Nephron (organoid): ENCODE measurements at regions not wholly inside any gene's neighbourhood (a gene's known extent, or its start where the extent isn't known, plus 50 kb on each side); places are given as distances from the start of the nearest gene placed in this dataset.

Experiments used
- H3K27ac Mint-ChIP-seq, 3 experiments: 2 replicates each; pipeline ENCODE4 v1.8.0; 2020; ENCODE audit warnings: mixed read lengths in 3 of 3, mild to moderate bottlenecking in 2 of 3, moderate library complexity in 1 of 3
- H3K27me3 Mint-ChIP-seq: 2 replicates; pipeline ENCODE4 v1.8.0; 2021; ENCODE audit warnings: low read depth, mild to moderate bottlenecking, moderate library complexity, mixed read lengths
- H3K36me3 Mint-ChIP-seq: 2 replicates; pipeline ENCODE4 v1.8.0; 2020; ENCODE audit warnings: low read depth, mixed read lengths
- H3K4me1 Mint-ChIP-seq: 2 replicates; pipeline ENCODE4 v1.8.0; 2020; ENCODE audit warnings: mixed read lengths
- H3K4me3 Mint-ChIP-seq, 3 experiments: 2 replicates each; pipeline ENCODE4 v1.8.0; 2020; ENCODE audit warnings: mild to moderate bottlenecking in 3 of 3, mixed read lengths in 3 of 3, moderate library complexity in 2 of 3
- H3K9me3 Mint-ChIP-seq: 2 replicates; pipeline ENCODE4 v1.8.0; 2020; ENCODE audit warnings: mixed read lengths
- TF ChIP-seq, protein P1 (sequence below), 3 experiments: fragments of 200-600 bp; sonication (generic); IDR thresholded peaks; one replicate each; pipeline ENCODE4 v1.5.0; 2021; ENCODE audit warnings: antibody characterized with exemption in 3 of 3; ENCODE audit not compliant: unreplicated experiment in 3 of 3

DNA sequence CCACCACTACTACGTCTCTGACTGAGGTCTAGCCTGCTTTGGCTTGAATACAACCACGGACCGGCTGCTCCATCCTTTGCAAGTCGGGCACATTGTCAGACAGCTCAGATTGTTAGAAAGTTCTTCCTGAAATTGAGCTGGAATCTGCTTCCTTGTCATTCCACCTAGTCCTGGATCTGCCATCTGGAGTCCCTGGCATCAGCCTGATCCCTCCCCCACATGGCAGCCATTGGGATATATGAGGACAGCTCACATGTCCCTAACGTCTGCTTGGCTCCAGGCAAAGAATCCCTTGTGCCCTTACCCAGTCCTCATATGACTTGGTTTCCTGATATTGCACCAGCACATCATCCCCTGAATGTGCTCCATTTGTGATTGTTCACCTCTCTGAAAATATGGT lies 56.3 kb upstream of the SYT6 start:
- Mint-ChIP-seq H3K36me3 (no peaks in the 10 kb centered on the region), H3K9me3 (no peaks in the 10 kb centered on the region), H3K27ac (no peak overlapping the region), H3K4me3 (no peak overlapping the region), H3K27me3 (peaks cover 21% of the 10 kb centered on the region), H3K4me1 (no peaks in the 10 kb centered on the region)
- TF ChIP-seq, protein P1, sequence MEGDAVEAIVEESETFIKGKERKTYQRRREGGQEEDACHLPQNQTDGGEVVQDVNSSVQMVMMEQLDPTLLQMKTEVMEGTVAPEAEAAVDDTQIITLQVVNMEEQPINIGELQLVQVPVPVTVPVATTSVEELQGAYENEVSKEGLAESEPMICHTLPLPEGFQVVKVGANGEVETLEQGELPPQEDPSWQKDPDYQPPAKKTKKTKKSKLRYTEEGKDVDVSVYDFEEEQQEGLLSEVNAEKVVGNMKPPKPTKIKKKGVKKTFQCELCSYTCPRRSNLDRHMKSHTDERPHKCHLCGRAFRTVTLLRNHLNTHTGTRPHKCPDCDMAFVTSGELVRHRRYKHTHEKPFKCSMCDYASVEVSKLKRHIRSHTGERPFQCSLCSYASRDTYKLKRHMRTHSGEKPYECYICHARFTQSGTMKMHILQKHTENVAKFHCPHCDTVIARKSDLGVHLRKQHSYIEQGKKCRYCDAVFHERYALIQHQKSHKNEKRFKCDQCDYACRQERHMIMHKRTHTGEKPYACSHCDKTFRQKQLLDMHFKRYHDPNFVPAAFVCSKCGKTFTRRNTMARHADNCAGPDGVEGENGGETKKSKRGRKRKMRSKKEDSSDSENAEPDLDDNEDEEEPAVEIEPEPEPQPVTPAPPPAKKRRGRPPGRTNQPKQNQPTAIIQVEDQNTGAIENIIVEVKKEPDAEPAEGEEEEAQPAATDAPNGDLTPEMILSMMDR (IDR thresholded peaks at IDR 0.05; ENCODE audit: unreplicated experiment in 3 of 3), result no peak

DNA sequence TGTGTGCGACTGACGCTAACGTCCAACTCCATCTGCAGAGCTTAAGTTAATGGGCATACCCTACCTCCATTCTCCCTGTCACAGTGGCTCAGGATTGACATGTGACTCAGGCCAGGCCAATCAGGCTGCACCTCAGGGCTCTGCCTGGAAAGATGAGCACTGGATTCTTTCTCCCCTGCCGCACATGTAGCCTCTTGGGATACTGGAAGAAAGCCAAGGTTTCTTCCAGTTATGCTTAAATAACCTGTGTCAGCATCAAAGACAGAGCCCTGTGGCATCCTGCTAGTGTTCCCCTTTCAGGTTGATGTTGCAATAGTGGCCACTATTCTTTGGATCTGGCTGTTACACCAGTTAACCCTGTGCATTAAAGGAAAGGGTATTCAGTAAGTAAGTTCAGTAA lies 55.0 kb upstream of the SYT6 start:
- TF ChIP-seq, protein P1 (IDR thresholded peaks at IDR 0.05; ENCODE audit: unreplicated experiment in 3 of 3), result no peak
- no peaks in the 10 kb centered on the region for H3K36me3 Mint-ChIP-seq
- H3K27me3 Mint-ChIP-seq, result peaks cover 21% of the 10 kb centered on the region
- no peak overlapping the region for H3K4me3 Mint-ChIP-seq
- H3K9me3 Mint-ChIP-seq, result no peaks in the 10 kb centered on the region
- H3K4me1 Mint-ChIP-seq, result no peaks in the 10 kb centered on the region
- no peak overlapping the region for H3K27ac Mint-ChIP-seq

DNA sequence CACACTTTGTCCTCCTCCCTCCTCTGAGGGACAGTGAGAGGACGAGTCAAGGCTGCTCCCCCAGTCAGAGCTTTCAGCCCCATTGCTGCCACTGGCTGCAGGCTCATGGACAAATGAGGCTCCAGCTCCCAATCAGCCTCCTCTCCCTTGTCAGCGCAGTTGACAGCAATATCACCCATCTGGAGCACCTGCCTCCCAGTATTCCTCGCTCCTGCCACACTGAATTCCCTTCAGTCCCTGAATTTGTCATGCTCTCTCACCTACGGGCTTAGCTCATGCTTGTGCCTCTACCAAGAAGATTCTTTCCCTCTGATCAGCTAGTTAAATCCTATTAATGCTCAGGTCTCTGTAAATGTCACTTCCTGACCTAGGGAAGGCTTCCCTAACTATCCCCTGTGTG lies 54.4 kb upstream of the SYT6 start:
- H3K9me3 Mint-ChIP-seq, result no peaks in the 10 kb centered on the region
- H3K27me3 Mint-ChIP-seq, result peaks cover 21% of the 10 kb centered on the region
- no peak overlapping the region for H3K27ac Mint-ChIP-seq
- TF ChIP-seq, protein P1 (IDR thresholded peaks at IDR 0.05; ENCODE audit: unreplicated experiment in 3 of 3), result no peak
- H3K4me1 Mint-ChIP-seq, result no peaks in the 10 kb centered on the region
- no peaks in the 10 kb centered on the region for H3K36me3 Mint-ChIP-seq
- no peak overlapping the region for H3K4me3 Mint-ChIP-seq

DNA sequence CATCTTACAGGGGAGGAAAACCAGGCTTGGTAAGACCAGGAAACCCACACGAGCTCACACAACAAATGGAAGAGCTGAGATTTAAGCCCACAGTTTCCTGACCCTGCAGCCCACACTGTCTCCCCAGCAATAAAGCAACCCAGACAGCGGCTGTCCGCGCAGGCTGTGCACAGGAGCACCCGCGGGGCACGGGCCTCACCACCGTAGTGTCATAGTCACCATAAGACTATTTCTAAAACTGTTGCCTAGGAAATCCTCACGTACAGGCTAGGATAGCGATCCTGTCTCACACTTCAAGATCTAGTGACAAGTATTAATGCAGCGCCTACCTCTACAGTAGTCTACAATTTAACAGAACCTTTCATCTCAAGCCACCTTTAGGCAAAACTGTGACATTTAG lies 54.0 kb upstream of the SYT6 start:
- Mint-ChIP-seq H3K27ac (no peak overlapping the region), H3K36me3 (no peaks in the 10 kb centered on the region), H3K4me3 (no peak overlapping the region), H3K27me3 (peaks cover 21% of the 10 kb centered on the region), H3K9me3 (no peaks in the 10 kb centered on the region), H3K4me1 (no peaks in the 10 kb centered on the region)
- TF ChIP-seq, protein P1 (IDR thresholded peaks at IDR 0.05; ENCODE audit: unreplicated experiment in 3 of 3), result no peak

DNA sequence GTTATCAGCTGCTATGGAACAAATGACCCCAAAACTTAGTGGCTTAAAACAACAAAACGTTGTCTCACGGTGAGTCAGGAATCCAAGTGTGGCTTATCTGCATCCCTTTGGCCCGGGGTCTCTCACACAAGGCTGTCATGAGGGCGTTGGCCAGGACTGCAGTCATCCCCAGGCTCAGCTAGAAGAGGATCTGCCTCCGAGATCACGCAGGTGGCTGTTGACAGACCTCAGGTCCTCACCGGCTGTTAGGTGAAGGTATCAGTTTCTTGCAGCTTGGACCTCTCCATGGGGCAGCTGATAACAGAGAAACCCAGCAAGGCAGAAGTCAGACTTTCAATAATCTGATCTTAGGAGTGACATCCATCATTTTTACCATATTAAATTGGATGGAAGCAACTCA lies 52.7 kb upstream of the SYT6 start:
- H3K9me3 Mint-ChIP-seq, result no peaks in the 10 kb centered on the region

DNA sequence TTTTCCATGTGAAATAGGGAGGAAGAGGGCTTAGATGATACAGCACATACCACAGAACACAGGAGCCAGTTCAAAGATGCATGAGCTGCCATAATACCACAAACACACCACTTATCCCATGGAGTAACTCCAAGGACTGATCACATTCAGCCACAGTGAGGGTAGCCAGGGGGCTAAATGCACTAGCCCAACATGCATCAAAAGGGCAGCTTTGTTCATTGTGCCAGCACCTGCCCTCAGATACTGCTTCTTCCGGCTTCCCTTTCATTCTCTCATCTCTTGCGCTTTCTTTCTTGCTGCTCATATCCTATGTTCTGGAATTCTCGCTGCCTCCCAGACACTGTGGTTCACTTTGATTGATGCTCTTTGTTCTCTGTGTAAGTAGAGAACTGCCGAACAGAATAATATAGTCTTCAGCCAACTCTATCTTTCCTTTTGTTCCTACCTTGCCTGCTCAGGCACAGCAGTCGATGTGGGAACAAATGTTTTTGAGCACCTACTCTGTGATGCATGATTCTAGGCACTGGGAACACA lies 50.0 kb upstream of the SYT6 start:
- Mint-ChIP-seq H3K36me3 (no peaks in the 10 kb centered on the region), H3K27me3 (peaks cover 8% of the 10 kb centered on the region), H3K4me3 (no peak overlapping the region), H3K27ac (no peak overlapping the region), H3K4me1 (no peaks in the 10 kb centered on the region), H3K9me3 (no peaks in the 10 kb centered on the region)
- TF ChIP-seq, protein P1 (IDR thresholded peaks at IDR 0.05; ENCODE audit: unreplicated experiment in 3 of 3), result no peak

More for the DNA sequence above, 52.7 kb upstream of the SYT6 start:
- TF ChIP-seq, protein P1 (IDR thresholded peaks at IDR 0.05; ENCODE audit: unreplicated experiment in 3 of 3), result no peak
- H3K4me1 Mint-ChIP-seq, result no peaks in the 10 kb centered on the region
- no peaks in the 10 kb centered on the region for H3K36me3 Mint-ChIP-seq
- peaks cover 17% of the 10 kb centered on the region for H3K27me3 Mint-ChIP-seq
- H3K27ac Mint-ChIP-seq, result no peak overlapping the region
- H3K4me3 Mint-ChIP-seq, result no peak overlapping the region
